CD4-positive, alpha-beta T cell treated with Interleukin-12 subunit alpha and Interleukin-12 subunit beta, for 1 hour (primary cell): ENCODE measurements at regions not wholly inside any gene's neighbourhood (a gene's known extent, or its start where the extent isn't known, plus 50 kb on each side); places are given as distances from the start of the nearest gene placed in this dataset.
"Not testable (repeated sequence)": the region's sequence is repeated elsewhere in the genome, so short reads cannot be mapped to it uniquely, and the experiment has no call there.

Experiments
- DNase-seq: peaks from one replicate; pipeline ENCODE4 v3.0.0-alpha.2; 2020

DNA sequence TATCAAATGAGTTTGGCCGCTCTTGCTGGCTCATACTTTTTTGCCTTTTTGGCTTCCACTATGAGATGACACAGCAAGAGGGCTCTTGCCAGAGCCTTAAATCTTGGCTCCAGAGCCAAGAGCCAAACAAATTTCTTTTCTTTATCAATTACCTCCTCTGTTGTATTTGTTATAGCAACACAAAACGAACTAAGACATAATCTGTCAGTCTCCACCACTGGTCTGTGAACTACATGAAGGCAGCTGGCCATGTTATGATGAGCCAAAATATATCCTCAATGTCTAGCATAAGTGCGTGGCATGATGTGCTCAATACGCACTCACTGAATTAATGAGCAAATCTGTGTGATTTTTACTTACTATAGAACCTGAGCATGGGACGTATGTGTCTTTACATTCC, 220.0 kb upstream of the ZNF217 start:
- DNase-seq: no peak

DNA sequence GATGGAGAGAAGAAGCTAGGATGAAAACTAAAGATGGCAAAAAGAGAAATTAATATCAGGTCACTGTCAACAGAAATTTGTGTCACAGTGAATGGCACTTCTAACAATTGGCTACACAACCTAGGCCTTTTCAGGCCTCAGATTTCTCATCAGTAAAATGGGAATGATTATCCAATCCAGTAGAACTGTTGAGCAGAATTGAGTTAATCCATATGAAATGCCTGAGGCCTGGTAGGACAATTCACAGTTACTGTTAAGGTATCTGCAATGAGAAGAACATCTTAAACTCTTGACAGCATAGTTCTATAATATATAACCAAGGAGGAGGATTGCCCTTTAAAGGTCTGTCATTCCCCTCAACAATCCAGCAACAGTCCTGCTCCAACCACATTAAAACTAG, 217.9 kb upstream of the ZNF217 start:
- DNase-seq: no peak

DNA sequence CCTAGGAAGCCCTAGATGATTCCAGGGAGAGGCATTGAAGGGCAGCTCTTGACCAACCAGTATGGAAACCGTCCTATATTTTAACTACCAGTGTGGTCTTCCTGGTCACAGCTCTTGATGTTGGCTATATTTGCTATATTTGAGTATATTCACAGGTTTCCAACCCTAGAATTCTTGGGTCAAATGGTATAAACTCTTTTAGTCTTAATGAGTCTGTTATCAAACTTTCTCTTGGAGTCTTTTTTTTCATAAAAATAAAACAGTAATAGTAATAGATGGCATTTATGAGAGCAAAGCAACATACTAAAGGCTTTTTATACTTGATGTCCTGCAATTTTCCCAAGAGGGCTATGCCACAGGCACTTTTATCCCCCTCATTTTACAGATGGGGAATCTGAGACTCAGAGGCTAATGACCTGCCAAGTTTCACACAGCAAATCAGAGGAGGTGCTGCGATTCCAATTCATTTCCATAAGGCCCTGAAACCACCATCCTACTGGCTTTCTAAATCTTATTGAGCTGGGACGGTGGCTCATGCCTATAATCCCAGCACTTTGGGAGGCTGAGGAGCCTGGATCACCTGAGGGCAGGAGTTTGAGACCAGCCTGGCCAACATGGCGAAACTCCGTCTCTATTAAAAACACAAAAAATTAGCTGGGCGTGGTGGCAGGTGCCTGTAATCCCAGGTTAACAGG, 217.2 kb upstream of the ZNF217 start:
- no peak for DNase-seq

DNA sequence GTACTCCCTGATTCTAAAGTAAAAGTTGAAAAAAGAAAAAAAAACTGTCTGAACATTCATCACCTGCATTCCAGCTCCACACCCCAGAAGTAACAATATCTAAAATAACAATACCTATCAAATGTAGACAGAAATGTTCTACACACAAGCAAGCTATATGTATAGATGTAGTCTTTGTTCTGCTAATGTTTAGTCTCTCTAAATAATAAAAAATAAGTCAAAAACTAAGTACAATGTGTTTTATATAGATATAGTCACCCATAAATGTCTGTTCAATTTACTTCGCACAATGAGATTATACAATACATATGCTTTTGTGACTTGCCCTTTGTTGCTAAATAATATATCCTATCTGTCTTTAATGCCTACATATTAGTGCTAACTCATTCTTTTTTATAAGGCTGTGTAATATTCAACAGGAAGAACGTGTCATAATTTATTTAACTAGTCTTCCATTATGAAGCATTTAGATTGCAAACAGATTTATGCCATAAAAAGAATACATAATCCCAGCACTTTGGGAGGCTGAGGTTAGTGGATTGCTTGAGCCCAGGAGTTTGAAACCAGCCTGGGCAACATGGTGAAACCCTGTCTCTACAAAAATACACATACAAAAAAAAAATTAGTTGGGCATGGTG, 216.2 kb upstream of the ZNF217 start:
- no peak for DNase-seq

DNA sequence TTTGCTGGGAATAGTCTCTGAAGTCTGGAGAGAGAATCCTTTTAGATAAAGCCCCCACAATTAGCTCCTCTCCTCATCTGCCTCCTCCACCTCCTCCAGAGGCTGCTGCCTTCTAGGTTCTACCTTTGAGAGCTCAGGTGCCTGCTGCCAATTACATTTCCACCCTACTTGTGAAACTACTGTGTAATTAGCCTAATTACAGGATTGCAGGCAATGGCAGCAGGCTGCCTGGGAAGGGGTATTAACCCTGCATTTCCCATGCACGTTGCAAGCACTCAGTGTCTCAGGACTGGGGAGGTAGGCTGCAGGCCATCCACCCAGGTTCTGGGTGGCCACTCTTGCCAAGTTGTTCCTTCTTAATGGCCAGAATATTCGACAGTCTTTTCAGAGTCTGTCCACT, 215.6 kb upstream of the ZNF217 start:
- DNase-seq: no peak

DNA sequence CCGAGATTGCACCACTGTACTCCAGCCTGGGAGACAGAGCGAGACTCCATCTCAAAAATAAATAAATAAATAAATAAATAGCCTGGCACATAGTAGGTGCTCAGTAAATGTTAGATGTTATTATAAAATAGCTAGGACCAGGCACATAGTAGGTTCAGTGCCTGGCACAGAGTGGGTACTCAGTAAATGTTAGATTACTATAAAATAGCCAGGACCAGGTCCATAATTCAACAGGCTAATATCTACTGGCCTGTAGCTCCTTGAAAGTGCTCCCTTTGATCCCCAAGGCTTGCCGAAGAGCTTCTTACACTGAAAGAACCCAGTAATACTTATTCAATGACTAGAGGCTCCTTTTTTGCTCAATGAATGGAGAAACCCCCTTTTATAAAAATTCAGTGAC, 215.1 kb upstream of the ZNF217 start:
- DNase-seq: no peak

DNA sequence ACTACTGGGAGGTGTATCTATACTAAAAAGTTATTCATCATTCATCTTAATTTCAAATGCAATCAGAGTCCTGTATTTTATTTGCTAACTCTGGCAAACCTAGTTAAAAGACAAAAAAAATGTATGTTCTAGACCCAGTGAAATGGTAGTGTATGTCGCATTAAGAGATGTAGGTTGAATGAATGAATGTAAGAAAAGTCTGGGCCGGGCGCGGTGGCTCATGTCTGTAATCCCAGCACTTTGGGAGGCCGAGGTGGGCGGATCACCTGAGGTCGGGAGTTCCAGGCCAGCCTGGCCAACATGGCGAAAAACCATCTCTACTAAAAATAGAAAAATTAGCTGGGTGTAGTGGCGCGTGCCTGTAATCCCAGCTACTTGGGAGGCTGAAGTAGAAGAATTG, 214.7 kb upstream of the ZNF217 start:
- DNase-seq: not testable (repeated sequence)

DNA sequence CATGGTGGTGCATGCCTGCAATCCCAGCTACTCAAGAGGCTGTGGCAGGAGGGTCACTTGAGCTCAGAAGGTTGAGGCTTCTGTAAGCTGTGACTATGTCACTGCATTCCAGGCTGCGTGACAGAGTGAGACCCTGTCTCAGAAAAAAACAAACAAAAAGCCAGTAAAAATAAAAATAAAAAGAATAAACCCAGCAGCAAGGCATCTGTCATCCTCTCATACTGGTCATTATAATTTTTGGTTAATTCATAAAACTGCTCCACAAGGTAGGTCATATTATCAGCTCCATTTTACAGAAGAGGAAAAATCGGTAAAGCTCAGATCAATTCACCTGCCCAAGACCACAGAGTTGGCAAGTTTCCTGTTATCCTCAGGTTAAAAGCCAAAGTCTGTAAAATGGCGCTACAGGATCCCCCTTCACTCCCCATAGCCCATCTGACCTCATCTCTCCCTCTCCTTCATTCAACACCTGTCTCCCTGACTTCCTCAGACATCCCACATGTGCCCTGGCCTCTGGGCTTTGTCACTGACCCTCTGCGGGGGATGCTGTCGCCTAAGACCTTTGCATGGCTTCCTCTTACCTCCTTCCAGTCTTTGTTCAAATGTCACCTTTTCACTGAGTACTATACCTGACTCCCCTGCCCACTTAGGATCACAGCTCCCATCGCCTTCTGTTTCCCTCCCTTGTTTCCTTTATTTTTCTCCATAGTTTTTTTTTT, 213.2 kb upstream of the ZNF217 start:
- no peak for DNase-seq

DNA sequence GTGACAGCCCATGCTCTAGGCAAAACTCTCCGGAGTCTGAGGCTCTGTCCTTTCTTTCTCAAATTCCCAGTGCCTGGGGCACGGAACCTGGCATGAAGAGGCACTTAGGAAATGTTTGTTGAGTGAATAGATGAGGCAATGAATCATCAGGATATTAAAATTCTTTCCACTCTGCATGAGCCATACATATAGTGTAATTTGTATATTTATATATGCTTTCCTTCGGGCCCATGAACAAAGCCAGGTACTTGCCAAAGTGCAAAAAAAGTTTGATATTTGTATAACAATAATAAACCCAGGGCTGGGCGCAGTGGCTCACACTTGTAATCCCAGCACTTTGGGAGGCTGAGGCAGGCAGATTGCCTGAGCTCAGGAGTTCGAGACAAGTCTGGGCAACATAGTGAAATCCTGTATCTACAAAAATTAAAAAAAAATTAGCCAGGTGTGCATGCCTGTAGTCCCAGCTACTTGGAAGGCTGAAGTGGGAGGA, 212.3 kb upstream of the ZNF217 start:
- DNase-seq: no peak

DNA sequence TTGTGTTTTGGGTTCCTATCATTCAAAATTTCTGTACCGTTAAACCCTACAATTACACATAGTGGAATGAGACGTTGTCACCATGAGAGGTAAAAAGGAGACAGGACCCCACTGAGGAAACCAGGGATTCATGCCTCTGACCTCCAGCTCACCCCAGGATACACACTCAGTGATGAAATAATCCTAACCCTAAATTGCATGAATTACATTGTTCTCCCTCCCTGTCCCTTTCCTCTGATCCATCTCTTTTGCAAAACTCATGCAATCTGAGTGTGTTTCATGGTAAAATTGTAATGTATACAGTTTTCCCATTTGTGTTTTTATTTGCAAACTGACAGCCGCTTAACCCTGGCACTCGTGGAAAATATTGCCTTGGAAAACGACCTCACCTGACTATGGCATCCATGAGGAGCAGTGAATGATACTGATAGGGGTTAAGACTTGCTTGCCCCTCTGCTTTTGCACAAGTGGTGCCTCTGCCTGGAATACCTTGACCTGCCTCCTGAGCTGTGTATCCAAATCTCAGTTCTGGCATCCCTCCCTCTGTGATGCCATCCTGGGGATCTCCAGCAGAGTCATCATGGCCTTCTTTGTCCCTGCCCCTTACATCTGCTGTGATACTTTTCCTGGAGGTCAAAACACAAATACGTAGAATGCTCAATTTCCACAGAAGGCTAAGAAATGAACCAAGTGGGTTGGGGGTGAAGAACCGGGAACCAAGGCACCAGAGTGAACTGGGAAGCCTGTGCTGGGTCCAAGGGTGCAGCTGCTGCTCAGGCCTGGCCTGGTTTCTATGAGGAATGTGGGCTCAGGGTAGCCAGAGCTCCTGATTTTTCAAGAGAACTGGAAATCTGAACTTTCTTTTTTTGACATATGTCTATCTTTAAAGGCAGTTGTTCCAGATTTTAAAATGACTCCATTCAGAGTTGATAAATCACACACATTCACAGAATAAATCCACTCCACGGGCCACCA, 211.6 kb upstream of the ZNF217 start:
- no peak for DNase-seq

DNA sequence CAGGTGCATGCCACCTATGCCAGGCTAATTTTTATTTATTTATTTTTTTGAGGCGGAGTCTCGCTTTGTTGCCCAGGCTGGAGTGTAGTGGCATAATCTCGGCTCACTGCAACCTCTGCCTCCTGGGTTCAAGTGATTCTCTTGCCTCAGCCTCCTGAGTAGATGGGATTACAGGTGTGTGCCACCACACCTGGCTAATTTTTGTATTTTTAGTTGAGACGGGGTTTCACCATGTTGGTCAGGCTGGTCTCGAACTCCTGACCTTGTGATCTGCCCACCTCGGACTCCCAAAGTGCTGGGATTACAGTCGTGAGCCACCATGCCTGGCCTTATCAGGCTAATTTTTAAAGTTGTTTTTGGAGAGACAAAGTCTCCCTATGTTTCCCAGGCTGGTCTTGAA, 210.7 kb upstream of the ZNF217 start:
- not testable (repeated sequence) for DNase-seq

DNA sequence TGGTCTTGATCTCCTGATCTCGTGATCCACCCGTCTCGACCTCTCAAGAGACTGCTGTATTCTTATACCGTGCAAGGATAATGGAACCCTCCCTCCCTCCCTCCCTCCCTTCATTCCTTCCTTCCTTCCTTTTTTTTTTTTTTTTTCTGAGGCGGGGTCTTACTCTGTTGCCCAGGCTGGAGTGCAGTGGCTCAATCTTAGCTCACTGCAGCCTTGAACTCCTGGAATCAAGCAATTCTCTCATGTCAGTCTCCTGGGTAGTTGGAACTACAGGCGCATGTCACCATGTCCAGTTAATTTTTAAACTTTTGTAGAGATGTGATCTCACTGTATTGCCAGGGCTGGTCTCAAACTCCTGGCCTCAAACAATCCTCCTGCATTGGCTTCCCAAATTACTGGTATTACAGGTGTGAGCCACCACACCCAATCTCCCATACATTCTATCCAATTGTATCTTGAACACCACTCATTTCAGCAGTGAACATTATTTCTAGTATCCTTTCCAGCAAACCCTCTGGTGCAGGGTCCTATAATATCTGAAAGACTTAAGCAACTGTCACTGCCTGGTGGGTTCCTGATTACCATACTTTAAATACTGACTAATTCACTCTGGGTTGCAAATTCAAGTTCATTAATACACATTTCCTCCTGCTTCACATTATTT, 210.0 kb upstream of the ZNF217 start:
- no peak for DNase-seq

DNA sequence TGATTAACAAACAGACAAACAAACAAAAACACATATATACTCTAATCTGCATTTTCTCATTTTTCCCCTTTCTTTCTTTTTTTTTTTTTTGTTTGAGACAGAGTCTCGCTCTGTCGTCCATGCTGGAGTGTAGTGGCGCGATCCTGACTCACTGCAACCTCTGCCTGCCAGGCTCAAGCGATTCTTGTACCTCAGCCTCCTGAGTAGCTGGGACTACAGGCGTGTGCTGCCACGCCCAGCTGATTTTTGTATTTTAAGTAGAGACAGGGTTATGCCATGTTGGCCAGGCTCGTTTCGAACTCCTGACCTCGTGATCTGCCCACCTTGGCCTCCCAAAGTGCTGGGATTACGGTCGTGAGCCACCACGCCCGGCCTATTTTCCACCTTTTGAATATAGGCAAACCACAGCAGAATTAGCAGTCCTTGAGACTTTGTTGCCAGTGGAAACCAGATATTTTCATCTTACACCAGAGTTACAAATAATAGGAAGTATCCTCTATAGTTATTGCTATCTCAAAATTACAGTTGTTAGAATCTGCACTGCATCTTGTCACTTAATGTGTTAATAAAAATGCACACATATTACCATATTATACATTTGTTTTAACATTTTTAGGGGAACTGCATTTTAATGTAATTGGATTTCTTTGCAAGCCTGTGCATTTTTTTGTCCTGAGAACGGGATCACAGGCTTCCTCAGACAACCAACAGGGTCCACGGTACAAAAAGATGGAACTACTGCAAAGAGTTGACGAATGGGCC, 208.2 kb upstream of the ZNF217 start:
- DNase-seq: no peak

DNA sequence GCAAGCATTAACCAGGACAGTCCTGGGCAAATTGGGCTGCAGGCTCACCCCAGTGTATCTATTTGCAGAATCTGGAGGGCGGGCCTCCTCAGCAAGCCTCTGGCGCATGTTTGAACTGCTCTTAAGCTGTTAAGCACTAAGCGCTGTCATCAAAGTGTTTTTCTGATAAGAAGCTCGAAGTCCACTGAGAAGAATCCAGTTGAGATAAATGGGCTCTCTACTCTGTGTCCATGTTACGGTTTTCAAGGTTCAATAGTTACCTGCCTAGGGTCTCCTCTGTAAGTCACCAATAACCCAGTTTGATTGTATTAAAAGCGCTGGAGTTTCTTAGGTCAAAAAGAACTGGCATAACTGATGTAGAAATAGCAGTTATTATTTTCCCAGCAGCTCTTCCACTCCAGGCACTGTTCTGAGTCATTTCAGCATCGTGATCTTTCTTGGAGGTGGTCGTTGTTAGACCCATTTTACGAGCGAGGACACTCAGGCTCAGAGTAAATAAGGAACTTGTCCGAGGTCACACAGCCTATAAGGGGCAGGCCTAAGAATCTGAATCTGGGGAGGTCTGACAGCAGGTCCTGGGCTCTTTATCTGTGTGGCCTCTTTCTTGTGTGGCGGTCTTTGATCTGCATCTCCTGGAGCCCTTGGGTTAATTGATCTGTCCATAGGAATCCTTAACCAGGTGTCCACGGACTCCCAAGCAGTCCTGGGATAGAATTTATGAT, 207.4 kb upstream of the ZNF217 start:
- no peak for DNase-seq

DNA sequence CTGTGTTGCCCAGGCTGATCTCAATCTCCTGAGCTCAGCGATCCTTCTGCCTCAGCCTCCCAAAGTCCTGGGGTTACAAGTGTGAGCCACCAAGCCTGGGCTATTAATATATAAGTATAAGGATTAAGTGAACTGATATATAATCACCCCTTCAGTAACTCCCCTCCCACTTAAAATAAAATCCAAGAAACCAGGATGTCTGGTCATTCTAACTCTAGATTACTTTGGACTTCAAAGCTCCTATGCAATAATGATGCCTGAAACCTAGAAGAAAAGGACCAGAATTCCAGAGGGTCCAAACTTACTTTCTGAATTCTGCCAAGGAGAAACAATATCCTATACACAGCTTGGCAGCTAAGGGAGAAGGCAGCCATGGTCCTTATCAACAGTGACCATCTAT, 206.8 kb upstream of the ZNF217 start:
- DNase-seq: no peak

DNA sequence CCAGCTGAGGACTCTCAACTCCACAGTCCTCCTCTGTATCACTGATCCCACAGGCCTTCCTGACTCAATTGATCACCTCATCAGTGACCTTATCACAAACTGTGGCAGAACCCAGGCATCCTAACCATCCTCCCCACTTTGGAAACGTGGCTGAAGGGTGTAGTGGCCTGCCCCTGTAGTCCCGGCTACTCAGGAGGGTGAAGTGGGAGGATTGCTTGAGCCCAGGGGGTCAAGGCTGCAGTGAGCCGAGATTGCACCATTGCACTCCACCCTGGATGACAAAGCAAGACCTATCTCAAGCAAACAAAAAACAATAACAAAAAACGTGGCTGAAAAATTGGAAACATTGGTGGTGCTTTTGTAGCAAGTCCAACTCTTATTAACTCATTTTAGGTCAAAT, 203.4 kb upstream of the ZNF217 start:
- no peak for DNase-seq

DNA sequence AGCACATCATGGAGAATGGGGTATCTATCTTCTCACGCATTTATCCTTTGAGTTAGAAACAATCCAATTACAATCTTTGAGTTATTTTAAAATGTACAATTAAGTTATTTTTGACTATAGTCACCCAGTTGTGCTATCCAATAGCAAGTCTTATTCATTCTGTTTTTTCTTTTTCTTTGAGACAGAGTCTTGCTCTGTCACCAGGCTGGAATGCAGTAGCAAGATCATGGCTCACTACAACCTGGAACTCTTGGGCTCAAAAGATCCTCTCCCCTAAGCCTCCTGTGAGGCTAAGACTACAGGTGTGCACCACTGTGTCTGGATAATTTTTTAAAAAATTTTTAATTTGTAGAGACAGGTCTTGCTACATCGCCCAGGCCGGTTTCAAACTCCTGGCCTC, 201.5 kb upstream of the ZNF217 start:
- no peak for DNase-seq

DNA sequence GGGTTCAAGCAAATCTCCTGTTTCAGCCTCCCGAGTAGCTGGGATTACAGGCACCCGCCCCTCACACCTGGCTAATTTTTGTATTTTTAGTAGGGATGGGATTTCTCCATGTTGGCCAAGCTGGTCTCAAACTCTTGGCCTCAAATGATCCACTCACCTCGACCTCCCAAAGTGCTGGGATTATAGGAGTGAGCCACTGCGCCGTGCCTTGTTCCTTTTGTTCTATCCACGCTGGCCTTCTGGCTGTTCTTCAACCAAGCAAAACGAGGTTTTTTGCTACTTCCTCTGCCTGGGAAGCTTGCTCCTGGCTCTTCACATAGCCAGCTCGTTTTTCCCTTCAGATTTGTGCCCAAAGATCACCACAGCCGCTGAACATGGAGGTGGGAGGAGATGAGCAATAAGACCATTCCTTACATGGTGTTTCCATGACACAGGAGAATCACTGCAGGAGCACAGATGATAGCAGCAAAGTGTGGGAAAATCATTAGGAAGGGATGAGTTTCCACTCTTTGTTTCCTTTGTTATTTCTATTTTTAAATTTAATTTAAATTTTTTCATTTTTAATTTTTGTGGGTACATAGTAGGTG, 201.0 kb upstream of the ZNF217 start:
- DNase-seq: no peak

DNA sequence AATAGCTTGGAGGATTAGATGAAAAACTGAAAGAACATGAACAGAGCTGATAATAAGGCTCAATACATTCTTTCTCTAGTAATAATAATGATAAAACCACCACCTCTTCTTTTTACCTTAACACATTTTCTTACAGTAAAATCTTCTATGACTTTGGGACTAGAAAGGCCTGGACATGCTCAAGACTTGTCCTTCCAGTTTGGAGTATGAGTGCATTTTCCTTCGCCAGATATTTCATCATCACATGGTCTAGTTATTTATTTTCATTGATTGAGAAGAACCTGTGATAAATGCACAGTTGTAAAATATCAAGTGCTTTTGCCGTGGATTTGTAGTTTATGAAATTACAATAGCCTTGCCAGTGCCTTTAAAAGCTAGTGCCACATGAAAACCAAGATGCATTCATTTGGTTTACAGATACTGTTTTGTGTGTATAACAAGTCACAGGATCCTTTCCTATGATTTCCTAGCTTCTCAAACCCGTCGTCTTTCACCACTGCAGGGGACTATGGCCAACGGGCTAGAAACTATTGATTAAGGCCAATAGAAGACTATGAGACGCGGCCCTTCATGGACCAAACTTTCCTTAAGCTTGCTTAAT, 200.2 kb upstream of the ZNF217 start:
- no peak for DNase-seq

DNA sequence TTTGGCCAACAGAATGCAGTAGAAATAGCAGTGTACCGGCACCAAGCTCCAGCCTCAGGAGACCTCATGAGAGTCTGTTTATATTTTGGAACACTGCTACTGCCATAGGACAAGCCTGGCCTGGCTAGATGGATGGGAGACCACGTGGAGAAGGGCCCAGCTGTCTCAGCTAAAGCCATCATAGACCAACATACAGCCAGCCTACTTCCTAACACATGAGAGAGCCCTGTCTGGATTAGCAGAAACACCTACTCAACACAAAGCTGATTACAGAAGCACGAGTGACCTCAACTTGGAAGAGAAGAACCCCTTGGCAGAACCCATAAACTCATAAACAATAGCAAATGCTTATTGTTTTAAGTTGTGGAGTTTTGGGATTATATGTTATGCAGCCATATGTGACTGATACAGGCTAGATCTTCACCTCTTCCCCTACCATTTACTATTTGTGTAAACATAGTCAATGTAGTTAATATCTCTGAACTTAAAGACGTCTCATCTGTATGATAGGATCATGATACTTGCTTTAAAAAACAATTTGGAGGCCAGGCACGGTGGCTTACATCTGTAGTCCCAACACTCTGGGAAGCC, 199.4 kb upstream of the ZNF217 start:
- DNase-seq: no peak
